H1 (cell line): ENCODE measurements at regions not wholly inside any gene's neighbourhood (a gene's known extent, or its start where the extent isn't known, plus 50 kb on each side); places are given as distances from the start of the nearest gene placed in this dataset.

ENCODE experiments used
- ASH2L ChIP-seq: fragments of 200-600, 300-600 bp; sonication (generic); IDR thresholded peaks from one replicate; pipeline ENCODE4 v1.7.1; 2017; ENCODE audit warnings: low read length
- ATF3 ChIP-seq: IDR thresholded peaks from 2 replicates; pipeline ENCODE4 v1.6.1; 2011; ENCODE audit warnings: low read depth, mild to moderate bottlenecking, low read length; ENCODE audit not compliant: insufficient read depth
- BACH1 ChIP-seq: IDR thresholded peaks from 2 replicates; pipeline ENCODE4 v1.6.1; 2012; ENCODE audit warnings: low read length, improper control_type of control experiment
- BCL11A ChIP-seq, 2 experiments: IDR thresholded peaks; one replicate each; pipeline ENCODE4 v1.6.1; 2011; ENCODE audit warnings: low read depth in 2 of 2, low read length in 2 of 2, mild to moderate bottlenecking in 2 of 2
- BRCA1 ChIP-seq: IDR thresholded peaks from 2 replicates; pipeline ENCODE4 v1.6.1; 2012; ENCODE audit warnings: low read depth, low read length, improper control_type of control experiment
- CEBPB ChIP-seq: IDR thresholded peaks from 2 replicates; pipeline ENCODE4 v1.6.1; 2012; ENCODE audit warnings: low read depth, low read length
- CHD1 ChIP-seq: IDR thresholded peaks from 2 replicates; pipeline ENCODE4 v1.6.1; 2012; ENCODE audit warnings: low read depth, low read length, improper control_type of control experiment
- CTBP2 ChIP-seq: IDR thresholded peaks from 2 replicates; pipeline ENCODE4 v1.7.0; 2011; ENCODE audit warnings: borderline replicate concordance, mild to moderate bottlenecking, moderate library complexity, mixed read lengths, low read length; ENCODE audit not compliant: insufficient read depth, insufficient read length
- EZH2 ChIP-seq: fragments of 200-600 bp; sonication (generic); IDR thresholded peaks from 2 replicates; pipeline ENCODE4 v1.7.1; 2012; ENCODE audit warnings: low read depth, mild to moderate bottlenecking, moderate library complexity, low read length, inconsistent platforms; ENCODE audit not compliant: severe bottlenecking
- FOSL1 ChIP-seq: IDR thresholded peaks from 2 replicates; pipeline ENCODE4 v1.6.1; 2011; ENCODE audit warnings: mild to moderate bottlenecking, low read depth, low read length, moderate library complexity; ENCODE audit not compliant: insufficient read depth
- HDAC6 ChIP-seq: IDR thresholded peaks from one replicate; pipeline ENCODE4 v1.7.1; 2012; ENCODE audit warnings: low read depth, mild to moderate bottlenecking, inconsistent platforms, low read length, moderate library complexity
- MAFK ChIP-seq: IDR thresholded peaks from 2 replicates; pipeline ENCODE4 v1.6.1; 2012; ENCODE audit warnings: low read depth, mild to moderate bottlenecking, improper control_type of control experiment, low read length
- POLR2A ChIP-seq, 2 experiments: IDR thresholded peaks; 1 replicate in 1 of 2; 2 replicates in 1 of 2; pipeline ENCODE4 v1.6.1; 2011; ENCODE audit warnings: low read depth in 2 of 2, low read length in 2 of 2, mild to moderate bottlenecking in 2 of 2; ENCODE audit errors: control extremely low read depth in 1 of 2
- POLR2AphosphoS5 ChIP-seq: IDR thresholded peaks from 2 replicates; pipeline ENCODE4 v1.6.1; 2011; ENCODE audit warnings: low read depth, low read length
- POU5F1 ChIP-seq: IDR thresholded peaks from 2 replicates; pipeline ENCODE4 v1.6.1; 2011; ENCODE audit warnings: low read depth, mild to moderate bottlenecking, low read length, moderate library complexity
- RAD21 ChIP-seq, 2 experiments: IDR thresholded peaks in 1 of 2; conservative IDR thresholded peaks in 1 of 2; 2 replicates each; pipeline ENCODE4 v1.6.1; 2011; ENCODE audit warnings: low read depth in 2 of 2, low read length in 2 of 2, improper control_type of control experiment in 1 of 2, inconsistent platforms in 1 of 2, mild to moderate bottlenecking in 1 of 2, moderate library complexity in 1 of 2
- SIN3A ChIP-seq, 2 experiments: IDR thresholded peaks in 1 of 2; conservative IDR thresholded peaks in 1 of 2; 2 replicates each; pipeline ENCODE4 v1.6.1; 2011 to 2012; ENCODE audit warnings: low read length in 2 of 2, improper control_type of control experiment in 1 of 2, low read depth in 1 of 2, mild to moderate bottlenecking in 1 of 2
- SIX5 ChIP-seq: IDR thresholded peaks from 2 replicates; pipeline ENCODE4 v1.6.1; 2011; ENCODE audit warnings: mild to moderate bottlenecking, low read depth, low read length
- SP1 ChIP-seq: IDR thresholded peaks from 2 replicates; pipeline ENCODE4 v1.6.1; 2011; ENCODE audit warnings: low read depth, low read length
- SP2 ChIP-seq: IDR thresholded peaks from 2 replicates; pipeline ENCODE4 v1.6.1; 2012; ENCODE audit warnings: mild to moderate bottlenecking, low read length, inconsistent platforms
- TBP ChIP-seq: IDR thresholded peaks from 2 replicates; pipeline ENCODE4 v1.6.1; 2011; ENCODE audit warnings: low read depth, low read length, improper control_type of control experiment
- YY1 ChIP-seq: IDR thresholded peaks from 2 replicates; pipeline ENCODE4 v1.6.1; 2011; ENCODE audit warnings: low read depth, mild to moderate bottlenecking, low read length
- ZNF274 ChIP-seq: IDR thresholded peaks from 2 replicates; pipeline ENCODE4 v1.7.0; 2012; ENCODE audit warnings: low read length, borderline replicate concordance; ENCODE audit errors: extremely low read depth
- TF ChIP-seq, protein P1 (sequence below): IDR thresholded peaks from 2 replicates; pipeline ENCODE4 v1.6.1; 2012; ENCODE audit warnings: low read length, inconsistent platforms

DNA sequence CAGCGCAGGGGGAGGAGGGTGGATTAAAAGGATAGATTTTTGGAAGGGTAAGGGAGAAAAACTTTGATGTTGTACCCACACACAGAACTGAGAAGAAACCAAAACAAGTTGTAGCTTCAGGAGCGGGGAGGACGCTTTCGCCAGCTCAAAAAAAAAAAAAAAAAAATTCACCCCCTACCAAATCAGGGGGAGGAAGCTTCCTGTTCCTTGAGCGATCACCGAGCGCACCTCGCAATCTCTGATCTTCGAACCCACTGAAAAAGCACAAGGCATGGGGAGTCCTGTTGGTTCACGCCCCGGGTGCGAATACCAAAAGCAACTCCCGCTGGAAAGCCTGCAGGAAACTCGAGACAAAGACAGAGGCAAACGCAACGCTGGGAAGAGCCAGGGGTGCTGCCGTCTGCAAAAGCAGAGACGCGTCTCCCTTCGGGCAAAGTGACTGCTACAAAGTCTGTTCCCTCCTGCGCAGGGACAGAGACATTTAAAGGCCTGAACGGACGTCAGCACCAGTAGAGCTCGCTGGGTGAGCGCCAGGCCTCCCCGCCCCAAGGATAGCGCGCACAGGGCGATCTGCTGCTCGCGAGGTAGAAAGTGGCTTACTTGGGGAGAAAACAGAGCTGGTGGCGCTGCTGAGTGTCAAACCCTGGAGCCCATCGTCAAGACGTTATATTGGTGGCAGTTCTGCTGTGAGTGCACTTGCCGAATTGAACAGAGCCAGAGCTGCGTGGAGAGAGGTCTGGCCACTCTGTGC is 190.4 kb downstream of the USP22 start (continued):
- TF ChIP-seq ASH2L = peak; percentile 44
- TF ChIP-seq POU5F1 = no peak
- TF ChIP-seq YY1 = no peak
- TF ChIP-seq POLR2A (IDR thresholded peaks at IDR 0.05; ENCODE audit: control extremely low read depth in 1 of 2, low read depth in 2 of 2, low read length in 2 of 2) = no peak
- no peak for TF ChIP-seq MAFK
- TF ChIP-seq HDAC6 = no peak
- TF ChIP-seq SP1 = no peak
- TF ChIP-seq ZNF274 = no peak
- no peak for TF ChIP-seq BRCA1
- no peak for TF ChIP-seq CEBPB
- no peak for TF ChIP-seq EZH2
- no peak for TF ChIP-seq ATF3
- TF ChIP-seq RAD21 (IDR thresholded peaks at IDR 0.05 in 1 of 2, conservative IDR thresholded peaks at IDR 0.05 in 1 of 2; ENCODE audit: low read depth in 2 of 2, low read length in 2 of 2) = no peak
- TF ChIP-seq CHD1 = no peak
- TF ChIP-seq, protein P1, sequence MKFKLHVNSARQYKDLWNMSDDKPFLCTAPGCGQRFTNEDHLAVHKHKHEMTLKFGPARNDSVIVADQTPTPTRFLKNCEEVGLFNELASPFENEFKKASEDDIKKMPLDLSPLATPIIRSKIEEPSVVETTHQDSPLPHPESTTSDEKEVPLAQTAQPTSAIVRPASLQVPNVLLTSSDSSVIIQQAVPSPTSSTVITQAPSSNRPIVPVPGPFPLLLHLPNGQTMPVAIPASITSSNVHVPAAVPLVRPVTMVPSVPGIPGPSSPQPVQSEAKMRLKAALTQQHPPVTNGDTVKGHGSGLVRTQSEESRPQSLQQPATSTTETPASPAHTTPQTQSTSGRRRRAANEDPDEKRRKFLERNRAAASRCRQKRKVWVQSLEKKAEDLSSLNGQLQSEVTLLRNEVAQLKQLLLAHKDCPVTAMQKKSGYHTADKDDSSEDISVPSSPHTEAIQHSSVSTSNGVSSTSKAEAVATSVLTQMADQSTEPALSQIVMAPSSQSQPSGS = no peak
- TF ChIP-seq BCL11A (IDR thresholded peaks at IDR 0.05; ENCODE audit: low read depth in 2 of 2, low read length in 2 of 2) = no peak
- TF ChIP-seq POLR2AphosphoS5 = no peak
- TF ChIP-seq SIN3A (conservative IDR thresholded peaks at IDR 0.05 in 1 of 2, IDR thresholded peaks at IDR 0.05 in 1 of 2; ENCODE audit: low read depth in 1 of 2, low read length in 2 of 2) = 0 out of 4 replicates have a peak, but pooled peaks of 1 of the 2 experiments have one; percentile 36
- no peak for TF ChIP-seq FOSL1
- no peak for TF ChIP-seq SP2
- no peak for TF ChIP-seq CTBP2
- 0 out of 2 replicates have a peak, but pooled peaks have one; percentile 27 for TF ChIP-seq TBP
- no peak for TF ChIP-seq SIX5
- TF ChIP-seq BACH1 = no peak
